SK-N-MC (cell line): ENCODE measurements at regions not wholly inside any gene's neighbourhood (a gene's known extent, or its start where the extent isn't known, plus 50 kb on each side); places are given as distances from the start of the nearest gene placed in this dataset.

Experiments used
- EZH2 ChIP-seq: fragments of 200-600 bp; sonication (generic); IDR thresholded peaks from one replicate; pipeline ENCODE4 v1.6.1; 2017; ENCODE audit warnings: antibody characterized with exemption
- FOXP2 ChIP-seq: optimal IDR thresholded peaks from 2 replicates; pipeline ENCODE3; 2011; ENCODE audit warnings: mild to moderate bottlenecking, moderate library complexity; ENCODE audit not compliant: insufficient read depth; ENCODE audit errors: extremely low read length, control extremely low read depth
- POLR2AphosphoS5 ChIP-seq: IDR thresholded peaks from 2 replicates; pipeline ENCODE4 v1.6.1; 2012; ENCODE audit warnings: mild to moderate bottlenecking, low read depth, low read length, borderline replicate concordance

DNA sequence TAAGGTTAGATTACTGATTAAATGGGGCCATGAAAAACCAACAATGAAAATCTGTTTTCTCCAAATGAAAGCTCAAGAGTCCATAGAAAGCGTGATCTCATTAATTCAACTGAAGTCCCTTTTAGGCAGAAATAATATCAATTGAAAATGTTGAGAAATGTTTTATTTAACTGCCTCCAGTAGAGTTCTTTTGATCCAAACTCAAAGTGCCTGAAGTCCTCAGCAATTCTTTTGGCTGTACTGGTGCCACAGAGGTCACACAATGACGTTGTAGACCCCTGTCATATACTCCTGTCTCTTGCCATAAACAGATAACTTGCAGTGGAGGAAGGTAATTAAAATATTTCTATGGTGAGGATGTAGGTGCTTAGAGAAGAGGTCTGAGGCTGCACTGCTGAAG, 1420.5 kb downstream of the CDH12 start:
- TF ChIP-seq EZH2 (no peak), POLR2AphosphoS5 (no peak), FOXP2 (no peak)
